Activated CD4-positive, alpha-beta T cell treated with anti-CD3 and anti-CD28 coated beads, Interleukin-2, amount 50 U/mL, for 4 hours (primary cell): ENCODE measurements at regions not wholly inside any gene's neighbourhood (a gene's known extent, or its start where the extent isn't known, plus 50 kb on each side); places are given as distances from the start of the nearest gene placed in this dataset.
"Not testable (repeated sequence)": the region's sequence is repeated elsewhere in the genome, so short reads cannot be mapped to it uniquely, and the experiment has no call there.

Experiments
- DNase-seq, 2 experiments: peaks; one replicate each; pipeline ENCODE4 v3.0.0-alpha.2; 2020

DNA sequence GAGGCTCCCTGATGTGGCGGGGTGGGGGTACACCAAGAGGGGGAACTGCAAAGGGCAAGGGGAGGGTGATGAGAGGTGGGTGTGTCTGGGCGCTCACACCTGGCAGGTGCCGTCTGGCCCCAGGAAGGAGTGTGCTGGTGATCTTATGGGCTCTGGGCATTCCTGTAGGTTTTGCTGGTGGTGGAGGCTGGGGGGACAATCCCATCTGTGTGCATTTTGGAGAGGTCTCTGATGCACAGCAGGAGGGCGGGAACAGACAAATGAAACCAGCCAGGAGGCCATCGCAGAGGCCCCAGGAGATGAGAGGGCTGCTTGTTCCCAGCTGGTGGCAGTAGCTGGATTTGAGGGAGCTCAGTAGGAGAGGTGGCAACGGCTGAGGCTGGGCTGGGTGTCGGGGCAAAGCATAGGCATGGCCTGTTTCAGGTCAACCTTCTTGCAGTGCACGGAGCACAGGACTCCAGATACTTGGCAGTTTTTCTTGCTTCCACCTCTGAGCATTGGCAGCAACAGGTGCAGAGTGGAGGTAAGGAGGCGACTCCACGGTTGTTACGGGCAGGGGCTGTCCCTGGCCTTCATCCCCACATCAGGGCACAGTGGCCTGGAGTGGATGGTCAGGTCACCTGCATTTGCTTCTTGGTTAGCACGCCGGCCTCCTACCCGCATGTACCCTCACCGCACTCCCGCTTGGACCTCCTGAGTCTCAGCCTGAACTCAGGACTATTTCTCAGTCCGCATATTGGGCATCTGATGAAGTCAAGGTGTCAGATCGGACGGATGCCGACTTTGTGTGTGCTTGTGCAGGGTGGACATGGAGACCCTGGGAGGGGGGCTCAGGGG lies 194.2 kb upstream of the HDAC4 start:
- no peak for DNase-seq

DNA sequence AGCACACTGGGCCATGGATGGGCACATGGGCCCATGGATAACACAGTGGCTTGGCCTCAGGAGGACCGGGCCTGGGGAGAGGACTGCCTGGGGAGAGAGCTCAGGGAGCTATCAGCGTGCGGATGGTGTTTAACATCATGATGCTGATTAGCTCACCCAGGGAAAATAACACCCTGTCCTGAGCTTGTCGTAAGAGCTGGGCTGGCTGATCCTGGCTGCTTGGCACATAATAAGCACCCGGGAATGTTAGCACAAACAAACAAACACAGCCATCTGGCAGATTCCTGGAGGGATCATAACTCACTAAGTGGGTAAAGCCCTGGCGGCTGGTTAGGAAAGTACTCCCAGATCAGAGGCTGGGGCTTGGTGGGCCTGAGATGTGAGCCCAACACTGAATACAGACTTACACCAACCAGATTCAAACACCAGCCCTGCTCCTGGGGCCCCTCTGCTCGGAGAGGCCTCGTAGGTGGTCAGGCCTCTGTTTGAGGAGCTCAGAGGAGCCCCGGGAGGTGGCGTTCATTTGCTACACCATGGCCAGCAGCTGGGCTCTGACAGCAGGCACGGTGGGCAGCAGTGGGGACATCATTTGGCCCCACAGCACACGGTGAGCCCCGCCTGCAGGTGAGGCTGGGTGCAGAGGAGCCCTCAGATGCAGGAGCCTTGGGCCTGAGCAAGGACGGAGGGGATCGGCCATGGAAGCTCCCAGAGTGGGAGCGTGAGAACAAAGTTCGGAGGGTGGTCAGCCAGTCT lies 193.4 kb upstream of the HDAC4 start:
- no peak for DNase-seq

DNA sequence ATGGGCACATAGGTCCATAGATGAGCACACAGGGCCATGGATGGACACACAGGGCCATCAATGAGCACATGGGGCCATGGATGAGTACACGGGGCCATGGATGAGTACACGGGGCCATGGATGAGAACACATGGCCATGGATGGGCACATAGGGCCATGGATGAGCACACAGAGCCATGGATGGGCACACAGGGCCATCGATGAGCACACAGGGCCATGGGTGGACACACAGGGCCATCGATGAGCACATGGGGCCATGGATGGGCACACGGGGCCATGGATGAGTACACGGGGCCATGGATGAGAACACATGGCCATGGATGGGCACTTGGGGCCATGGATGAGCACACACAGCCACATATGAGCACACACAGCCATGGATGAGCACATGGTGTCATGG lies 192.6 kb upstream of the HDAC4 start:
- DNase-seq, result no peak

DNA sequence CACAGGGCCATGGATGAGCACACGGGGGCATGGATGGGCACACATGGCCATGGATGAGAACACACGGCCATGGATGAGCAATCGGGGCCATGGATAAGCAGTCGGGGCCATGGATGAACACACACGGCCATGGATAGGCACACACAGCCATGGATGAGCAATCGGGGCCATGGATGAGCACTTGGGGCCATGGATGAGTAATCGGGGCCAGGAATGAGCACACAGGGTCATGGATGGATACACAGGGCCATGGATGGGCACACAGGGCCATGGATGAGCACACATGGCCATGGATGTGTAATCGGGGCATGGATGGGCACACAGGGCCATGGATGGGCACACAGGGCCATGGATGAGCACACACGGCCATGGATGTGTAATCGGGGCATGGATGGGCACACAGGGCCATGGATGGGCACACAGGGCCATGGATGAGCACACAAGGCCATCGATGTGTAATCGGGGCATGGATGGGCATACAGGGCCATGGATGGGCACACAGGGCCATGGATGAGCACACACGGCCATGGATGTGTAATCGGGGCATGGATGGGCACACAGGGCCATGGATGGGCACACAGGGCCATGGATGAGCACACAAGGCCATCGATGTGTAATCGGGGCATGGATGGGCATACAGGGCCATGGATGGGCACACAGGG lies 191.9 kb upstream of the HDAC4 start:
- not testable (repeated sequence) for DNase-seq

DNA sequence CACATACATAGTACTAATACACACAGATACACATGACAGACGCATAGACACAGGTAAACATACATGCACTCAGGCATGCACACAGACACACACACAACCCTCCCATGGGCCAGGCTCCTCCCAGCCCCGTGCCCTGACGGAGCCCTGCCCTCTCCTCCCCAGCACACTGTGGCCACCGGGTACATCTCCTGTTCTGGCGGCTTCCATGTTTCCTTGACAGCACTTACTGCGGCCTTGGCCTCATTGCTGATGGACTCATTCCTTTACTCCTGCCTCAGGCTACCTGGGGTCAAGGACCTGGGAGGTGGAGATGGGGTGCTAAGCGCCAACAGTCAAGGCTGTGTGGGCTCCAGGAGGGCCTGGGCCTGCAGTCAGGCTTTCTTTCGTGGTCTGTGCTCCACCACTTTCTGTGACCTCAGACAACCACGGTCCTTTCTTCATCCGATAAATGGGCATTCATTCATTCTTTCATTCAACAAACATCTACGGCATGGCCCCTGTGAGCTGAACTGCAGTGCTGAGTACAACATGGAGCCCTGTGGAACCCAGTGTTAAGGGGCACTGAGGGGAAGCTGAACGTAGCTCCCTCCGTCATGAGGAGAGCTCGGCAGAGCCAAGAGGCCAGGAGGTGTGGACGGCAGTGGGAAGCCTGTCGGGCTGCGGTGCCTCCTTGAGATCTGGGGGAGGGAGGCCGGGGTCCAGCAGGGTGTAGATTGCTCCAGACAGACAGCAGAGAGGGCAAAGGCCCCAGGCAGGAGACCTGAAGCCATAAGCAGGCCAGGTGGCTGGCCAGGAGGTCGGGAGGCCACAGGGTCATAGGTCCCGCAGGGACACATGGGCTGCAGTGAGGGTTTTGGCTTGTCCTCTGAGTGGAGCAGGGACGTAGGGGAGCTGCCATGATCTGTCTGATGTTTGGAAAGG lies 190.4 kb upstream of the HDAC4 start:
- no peak for DNase-seq

DNA sequence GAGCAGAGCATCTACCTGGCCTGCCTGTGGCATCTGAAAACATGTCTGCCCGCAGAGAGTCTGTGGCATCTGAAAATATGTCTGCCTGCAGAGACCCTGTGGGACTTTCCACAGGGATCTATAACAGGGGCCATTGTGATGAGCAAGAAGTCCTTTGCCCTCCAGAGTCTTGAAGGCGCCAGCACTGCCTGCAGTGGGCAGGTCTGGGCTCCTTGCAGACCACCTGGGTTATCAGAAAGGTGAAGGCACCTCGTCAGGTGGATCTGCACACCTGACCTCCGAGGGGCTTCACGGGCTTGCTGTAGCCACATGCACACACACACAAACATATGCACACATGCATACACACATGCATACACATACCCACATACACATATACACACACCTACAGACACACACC lies 189.5 kb upstream of the HDAC4 start:
- DNase-seq, result no peak

DNA sequence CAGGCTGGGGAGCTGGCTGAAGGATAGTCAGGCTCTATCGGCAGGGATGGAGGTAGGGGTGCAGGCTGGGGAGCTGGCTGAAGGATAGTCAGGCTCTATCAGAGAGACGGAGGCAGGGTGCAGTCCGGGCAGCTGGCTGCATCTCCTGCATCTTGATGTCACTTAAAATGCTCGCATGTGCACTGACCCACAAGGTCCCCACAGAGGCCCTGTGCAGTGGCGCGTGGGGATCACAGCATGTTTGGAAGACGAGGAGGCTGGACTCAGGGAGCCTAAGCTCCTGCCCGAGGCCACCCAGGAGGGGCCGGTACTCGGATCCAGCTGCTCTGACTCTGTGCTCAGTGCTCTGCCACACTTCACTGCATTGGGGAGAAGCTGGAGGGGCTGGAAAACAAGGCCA lies 189.0 kb upstream of the HDAC4 start:
- no peak for DNase-seq

DNA sequence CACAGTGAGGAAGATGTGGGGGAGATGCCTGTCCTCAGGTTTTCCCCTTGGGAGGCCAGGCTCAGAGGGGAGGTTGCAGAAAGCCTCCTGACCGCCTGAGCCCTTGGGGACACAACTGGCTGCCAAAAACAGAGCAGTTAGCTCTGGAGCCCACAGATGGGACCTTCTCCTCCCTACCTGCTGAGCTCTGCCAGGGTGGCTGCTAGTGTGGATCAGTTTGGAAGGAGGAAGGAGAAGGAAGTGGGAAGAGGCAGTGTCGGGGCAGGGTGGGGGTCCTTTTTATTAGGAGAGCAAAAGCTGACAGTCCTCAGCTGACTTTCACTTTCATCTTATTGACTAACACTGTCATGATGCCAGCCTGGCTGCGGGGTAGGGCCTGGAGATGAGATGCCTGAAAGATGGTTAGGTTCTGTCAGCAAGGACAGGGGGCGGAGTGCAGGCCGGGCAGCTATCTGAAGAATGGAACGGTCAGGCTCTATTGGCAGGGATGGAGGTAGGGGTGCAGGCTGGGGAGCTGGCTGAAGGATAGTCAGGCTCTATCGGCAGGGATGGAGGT lies 188.5 kb upstream of the HDAC4 start:
- DNase-seq, result no peak

DNA sequence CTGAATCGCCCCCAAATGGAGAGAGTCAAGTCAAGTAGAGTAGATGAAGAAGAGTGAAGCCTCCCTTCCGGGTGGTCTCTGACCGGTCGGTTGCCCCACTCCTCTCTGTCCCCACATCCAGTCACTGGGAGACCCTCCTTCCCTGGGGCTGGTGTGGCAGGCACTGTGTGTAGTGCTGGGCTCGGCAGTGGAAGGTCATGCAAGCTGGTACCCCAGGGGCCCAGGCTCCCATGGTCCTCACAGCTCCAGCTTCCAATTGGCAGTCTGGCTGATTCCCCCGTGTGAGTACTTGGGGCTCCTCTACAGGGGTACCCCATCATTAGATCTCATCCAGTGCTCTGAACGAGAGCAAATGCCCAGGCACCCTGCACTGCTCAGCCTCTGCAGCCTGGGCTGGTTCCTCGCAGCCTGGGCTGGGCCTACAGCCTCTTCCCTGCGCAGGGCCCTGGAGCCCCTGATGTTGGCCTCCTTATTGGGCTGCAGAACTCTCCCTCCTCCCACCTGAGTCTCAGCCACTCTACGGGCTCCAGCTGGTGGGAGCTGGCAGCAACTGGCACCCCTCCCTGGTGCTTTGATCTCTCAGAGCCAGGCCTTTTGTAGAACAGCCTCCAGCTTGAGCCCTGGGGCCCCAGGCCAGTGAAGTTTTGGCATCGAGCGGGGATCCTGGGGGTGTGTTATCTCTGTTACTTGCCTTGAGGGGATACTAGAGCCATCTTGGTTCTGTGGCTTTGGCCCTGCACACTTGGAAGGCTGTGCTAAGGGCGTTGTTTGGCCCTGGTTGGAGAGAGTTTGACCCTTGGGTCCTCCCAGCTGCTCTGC lies 187.8 kb upstream of the HDAC4 start:
- no peak for DNase-seq

DNA sequence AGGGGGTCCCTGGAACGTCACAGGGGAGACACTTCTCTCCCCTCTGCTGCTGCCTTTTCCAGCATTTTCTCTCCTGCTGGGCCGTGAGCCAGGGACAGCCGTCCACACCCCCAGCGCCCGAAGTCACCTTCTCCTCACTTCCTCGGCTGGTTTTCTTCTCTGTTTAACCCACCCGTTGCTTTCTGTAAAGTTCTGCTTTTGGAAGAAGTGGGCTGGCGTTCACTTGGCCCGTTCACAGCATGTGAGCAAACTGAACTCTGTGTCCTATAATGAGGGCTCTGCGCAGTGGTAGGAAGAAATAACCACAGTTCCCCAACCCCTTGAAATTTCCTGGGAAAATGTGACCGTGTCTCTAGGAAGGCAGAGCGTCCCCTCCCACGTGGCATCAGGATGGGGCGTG lies 187.0 kb upstream of the HDAC4 start:
- DNase-seq, result no peak

DNA sequence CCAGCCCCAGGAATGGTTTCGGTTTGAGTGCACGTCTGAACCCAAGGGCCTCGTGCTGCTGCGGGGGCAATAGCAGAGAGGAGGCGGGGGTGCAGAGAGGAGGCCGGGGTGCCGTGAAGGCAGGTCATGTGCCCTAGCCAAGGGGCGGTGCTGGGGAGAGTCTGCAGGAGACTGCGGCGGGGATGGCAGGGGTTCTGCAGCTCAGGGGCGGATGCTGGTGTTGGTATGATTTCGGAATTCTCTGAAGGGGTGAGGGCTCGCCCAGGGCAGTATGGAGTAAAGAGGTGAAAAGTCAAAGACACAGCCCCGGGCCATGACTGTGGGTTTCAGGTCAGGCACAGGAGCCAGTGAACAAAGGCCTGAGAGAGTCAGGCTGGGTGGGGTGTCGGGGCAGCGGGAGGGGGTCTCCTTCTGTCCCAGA lies 186.5 kb upstream of the HDAC4 start:
- DNase-seq, result no peak

DNA sequence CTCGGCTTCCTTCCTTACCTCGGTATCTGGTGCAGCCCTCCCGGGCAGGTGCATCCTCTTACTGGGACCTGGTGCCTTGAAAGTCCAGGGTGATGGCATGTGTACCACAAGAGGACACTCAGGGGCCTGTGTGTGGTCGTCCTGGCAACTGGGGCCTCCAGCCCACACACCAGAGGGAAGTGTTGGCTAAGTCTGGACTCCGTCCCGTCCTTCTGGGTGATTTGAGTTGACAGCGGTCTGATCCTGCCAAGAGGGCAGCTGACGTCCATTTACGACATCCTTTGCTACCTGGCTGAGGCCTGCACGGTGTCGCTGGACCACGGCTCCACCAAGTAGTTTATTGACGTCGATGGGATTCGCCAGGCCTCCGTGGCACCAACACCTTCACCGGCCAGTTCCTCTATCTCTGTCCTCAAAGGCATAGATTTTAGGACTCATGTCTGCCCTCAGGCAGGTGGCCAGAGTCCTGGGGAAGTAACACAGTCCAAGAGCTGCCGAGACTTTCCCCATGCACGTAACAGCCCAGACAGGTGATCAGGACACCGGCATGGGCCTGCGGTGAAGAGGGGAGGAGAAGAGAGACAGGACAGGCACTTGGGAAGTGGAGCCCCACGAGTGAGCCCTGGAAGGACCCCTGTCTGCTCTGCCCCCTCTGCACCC lies 186.0 kb upstream of the HDAC4 start:
- no peak for DNase-seq

DNA sequence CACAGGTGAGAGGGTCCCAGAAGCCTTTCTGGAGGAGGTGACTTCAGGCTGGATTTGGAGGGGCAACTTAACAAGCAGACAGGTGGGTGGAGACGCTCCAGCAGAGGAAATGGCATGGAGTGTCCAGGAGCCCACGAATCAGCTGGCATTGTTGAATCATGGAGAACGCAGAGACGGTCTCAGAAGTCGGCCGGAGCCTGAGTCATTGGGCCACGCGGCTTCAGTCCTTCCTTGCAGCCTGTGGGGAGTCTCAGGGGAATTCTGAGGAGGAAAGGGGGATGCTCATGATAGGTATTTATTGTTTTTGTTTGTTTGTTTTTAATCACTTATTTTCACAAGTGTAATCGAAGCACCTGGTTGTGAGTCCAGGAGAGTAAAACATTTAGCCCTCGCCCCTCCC lies 184.6 kb upstream of the HDAC4 start:
- no peak for DNase-seq

DNA sequence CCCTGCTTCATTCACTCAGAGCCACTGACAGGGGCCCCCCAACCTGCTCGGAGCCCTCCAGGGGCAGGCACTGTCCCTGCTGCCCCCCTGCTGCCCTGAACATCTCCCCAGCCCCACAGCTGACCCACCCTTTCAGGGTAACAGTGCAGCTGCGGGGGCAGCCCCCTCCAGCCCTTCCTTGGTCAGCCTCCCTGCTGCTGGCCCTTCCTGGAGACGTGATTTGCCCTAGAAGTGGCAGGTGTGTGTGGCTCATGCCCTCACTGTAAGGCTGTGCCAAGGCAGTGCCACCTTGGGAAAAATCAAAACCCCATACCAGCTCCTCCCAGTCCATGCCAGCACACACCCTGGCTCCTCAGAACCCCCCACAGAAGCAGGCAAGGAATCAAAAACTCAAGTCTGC lies 184.2 kb upstream of the HDAC4 start:
- DNase-seq, result no peak

DNA sequence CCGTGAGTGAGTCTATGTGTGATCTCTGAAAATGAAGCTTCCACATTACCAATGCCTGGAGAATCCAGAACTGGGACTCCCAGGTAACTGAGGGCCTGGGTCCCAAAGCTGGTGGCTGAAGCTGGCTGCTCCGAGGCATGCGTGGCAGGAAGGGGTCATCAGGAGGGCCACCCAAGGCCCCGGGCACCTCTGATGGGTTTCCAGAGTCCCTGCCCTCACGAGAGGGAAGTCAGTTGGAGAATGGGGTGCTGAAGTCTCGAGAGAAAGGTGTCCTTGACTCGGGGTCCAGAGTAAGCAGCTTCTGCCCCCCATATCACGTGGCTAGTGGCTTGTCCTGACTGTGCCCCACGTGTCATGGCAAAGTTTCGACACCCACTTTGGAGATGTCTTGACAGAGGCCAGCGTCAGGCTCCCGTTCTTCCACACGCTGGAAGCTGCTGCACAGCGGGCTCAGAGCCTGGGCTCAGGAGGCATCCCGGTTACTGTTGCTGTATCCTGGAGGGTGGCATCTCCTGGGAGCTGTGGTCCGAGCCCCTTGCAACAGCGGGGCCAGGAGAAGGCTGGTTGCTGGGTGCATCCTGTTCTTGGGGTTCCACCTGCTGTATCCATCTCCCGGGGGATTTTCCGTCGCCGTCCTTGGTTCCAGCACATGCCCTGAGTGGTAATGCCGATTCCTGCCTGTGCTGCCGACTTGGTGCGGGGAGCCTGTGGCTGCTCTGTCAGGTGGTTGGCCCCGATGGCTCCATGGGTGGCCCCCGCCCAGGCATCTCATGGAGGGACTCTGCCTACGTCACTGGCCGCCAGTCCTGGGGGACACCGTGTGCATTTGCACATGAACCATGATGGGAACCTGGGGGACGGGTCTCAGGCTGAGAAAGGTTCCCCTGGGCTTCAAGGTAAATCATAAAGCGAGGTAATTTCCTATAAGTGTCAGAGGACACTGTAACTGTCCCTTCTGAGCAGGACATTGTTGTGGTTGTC lies 183.3 kb upstream of the HDAC4 start:
- no peak for DNase-seq

DNA sequence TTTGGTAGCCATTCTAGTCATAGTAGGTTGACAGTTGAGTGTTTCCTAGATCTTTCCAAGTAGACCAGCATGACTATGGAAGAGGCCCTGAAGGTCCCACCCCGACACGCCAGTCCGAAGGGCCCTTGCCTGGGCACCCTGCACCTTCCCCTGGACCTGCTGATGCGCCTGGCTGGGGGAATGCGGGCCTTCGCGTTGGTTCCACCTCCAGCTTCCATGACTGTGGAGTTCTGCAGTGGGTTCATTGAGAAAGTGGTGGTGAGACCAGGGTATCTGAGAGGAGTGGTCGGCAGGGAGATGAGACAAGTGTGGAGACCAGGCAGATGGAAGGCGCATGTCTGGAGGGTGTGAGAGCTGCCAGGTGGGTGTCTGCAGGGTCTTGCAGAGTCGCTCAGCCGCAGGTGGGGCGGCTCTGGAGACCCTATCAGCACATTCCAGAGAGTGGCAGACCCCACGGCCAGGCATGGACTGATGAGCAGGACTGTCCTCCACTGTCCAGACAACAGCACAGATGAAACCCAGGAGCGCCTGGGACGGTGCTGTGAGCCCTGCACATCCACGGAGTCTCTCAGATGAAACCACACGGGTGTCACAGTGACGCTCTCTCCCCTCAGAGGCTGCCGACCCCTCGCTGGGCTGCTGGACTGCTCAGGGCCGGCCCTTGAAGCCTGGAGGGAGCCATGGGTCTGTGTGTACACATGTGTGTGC lies 182.5 kb upstream of the HDAC4 start:
- DNase-seq, result no peak

DNA sequence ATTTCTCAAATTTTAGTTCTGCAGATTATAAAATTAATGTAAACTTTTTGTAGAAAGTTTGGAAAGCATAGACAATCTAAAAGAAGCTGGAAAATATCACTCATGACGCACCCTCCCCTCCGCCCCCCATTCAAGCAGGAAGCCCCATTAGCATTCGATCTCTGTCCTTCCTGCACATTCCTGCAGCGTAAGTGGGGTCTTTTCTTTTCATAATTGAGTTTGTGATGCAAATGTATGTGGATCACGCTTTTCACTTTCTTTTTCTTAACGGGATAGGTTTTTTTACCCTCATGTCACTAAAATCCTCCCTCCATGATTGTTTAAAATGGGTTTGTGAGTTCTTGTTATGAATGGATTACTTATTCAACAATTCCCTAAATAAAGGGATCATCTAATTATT lies 181.7 kb upstream of the HDAC4 start:
- no peak for DNase-seq

DNA sequence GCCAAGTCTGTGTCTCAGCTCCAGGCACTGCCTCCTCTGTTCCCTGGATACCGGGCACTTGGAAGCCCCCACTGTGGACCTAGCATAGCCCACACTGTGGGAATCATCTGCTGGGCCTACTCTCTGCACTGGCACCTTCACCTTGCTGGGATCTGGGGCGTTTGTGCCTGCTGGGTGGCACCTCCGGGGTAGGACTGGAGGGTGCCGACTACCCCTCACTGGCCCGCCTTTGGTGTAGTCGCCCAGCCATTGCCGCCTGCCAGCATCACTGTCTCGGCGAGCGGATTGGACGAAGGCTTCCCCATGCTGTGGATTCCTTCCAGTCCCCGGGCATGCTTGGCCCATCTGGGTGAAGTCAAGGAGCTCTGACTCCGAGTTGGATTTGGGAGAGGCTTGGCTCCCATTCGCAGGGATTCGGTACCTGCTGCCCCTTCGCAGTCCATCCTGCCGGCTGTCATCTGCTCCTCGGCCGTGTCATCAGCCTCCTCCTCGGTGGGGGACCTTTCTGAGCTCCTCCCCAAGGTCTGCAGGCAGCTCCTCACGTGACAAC lies 180.6 kb upstream of the HDAC4 start:
- no peak for DNase-seq

DNA sequence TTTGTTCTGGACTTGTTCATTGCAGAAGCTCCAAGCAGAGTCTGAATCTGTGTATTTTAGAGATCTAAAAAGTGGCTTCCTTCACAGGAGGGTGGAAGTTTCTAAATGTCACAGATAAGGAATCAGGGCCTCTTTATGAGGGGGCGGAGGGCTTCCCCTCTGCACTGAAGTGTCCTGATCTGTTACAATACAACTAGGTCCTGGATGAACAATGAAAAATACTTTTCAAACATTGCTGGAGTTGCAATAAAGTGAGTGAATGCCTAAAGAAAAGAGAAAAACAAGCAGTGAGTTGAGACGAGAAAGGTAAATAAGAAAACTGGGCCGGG lies 179.3 kb upstream of the HDAC4 start:
- no peak for DNase-seq
